IPS-15b (cell line): ENCODE measurements at regions not wholly inside any gene's neighbourhood (a gene's known extent, or its start where the extent isn't known, plus 50 kb on each side); places are given as distances from the start of the nearest gene placed in this dataset.

Source experiments
- H3K27me3 ChIP-seq: one replicate; pipeline ENCODE4 v1.6.1; 2013; ENCODE audit warnings: low read length; ENCODE audit not compliant: control insufficient read depth, insufficient read depth
- H3K36me3 ChIP-seq: one replicate; pipeline ENCODE4 v1.6.1; 2013; ENCODE audit warnings: low read length; ENCODE audit not compliant: control insufficient read depth, insufficient read depth
- H3K4me1 ChIP-seq: one replicate; pipeline ENCODE4 v1.6.1; 2013; ENCODE audit warnings: mild to moderate bottlenecking, low read length; ENCODE audit not compliant: control insufficient read depth, insufficient read depth
- H3K4me3 ChIP-seq: one replicate; pipeline ENCODE4 v1.5.1; 2013; ENCODE audit warnings: low read depth, low read length
- H3K9ac ChIP-seq: one replicate; pipeline ENCODE4 v1.6.1; 2013; ENCODE audit warnings: low read depth, mild to moderate bottlenecking, low read length
- H3K9me3 ChIP-seq: one replicate; pipeline ENCODE4 v1.6.1; 2013; ENCODE audit warnings: mild to moderate bottlenecking, low read length; ENCODE audit not compliant: control insufficient read depth, insufficient read depth

DNA sequence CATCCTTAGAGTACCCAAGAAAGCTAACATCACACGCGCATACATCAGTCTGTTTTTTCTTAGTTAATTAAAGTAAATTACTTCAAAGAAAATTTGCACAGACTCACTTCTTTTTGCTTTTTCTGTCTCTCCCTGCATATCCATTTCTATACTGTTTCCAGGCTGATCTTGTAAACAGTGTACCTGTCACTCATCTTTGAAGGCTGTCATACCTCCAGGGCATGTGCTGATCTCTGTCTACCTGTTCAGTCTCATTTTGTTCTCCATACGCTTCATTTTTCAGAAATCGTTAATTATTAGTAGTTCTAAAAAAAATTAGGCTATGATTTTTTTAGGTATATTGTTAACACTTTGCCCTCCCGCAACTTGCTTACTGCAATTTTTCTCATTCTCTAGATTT is 313.9 kb upstream of the ROBO2 start:
- Histone ChIP-seq H3K4me3 (no peak overlapping the region), H3K9ac (no peak overlapping the region), H3K4me1 (peaks cover 5% of the 10 kb centered on the region), H3K36me3 (no peaks in the 10 kb centered on the region), H3K9me3 (no peaks in the 10 kb centered on the region), H3K27me3 (no peaks in the 10 kb centered on the region)

DNA sequence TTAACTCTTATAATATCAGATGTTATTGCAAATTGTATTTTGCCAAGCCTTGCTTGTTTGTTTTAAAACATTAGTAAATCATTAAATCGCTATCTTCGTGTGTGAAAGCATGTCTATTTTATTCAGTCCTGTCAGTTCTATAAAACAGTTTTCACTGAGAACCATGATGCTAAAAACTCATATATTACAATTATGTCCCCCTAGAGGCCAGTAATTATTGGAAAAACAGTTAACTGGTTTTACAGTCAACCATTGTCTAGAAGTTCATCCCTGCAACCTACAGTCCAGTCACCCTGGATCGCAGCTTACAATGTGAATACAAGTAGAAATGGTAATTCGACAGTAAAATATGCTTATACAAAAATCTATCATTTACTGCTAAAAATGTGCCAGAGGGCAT is 311.5 kb upstream of the ROBO2 start:
- Histone ChIP-seq H3K9me3 (no peaks in the 10 kb centered on the region), H3K27me3 (no peaks in the 10 kb centered on the region), H3K4me3 (no peak overlapping the region), H3K4me1 (peaks cover 5% of the 10 kb centered on the region), H3K36me3 (no peaks in the 10 kb centered on the region), H3K9ac (no peak overlapping the region)

DNA sequence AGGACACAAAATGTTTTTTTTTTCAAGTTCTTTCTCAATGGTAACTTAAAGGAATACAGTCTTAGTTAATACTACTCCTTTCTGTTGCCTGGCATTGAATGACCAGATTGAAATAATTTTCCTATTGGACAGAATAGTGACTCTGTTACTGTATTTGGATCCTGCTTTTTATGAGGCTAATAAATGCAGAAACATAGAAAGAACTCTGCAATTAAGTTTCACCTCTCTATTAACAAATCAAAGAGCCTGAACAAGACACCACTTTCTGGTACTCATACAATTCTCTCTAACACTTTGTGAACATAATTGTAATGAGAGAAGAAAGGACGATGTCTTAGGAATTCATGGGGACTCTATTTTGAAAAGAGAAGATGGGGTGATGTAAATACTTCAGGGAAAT is 308.4 kb upstream of the ROBO2 start:
- Histone ChIP-seq H3K4me1 (no peaks in the 10 kb centered on the region), H3K9ac (no peak overlapping the region)

DNA sequence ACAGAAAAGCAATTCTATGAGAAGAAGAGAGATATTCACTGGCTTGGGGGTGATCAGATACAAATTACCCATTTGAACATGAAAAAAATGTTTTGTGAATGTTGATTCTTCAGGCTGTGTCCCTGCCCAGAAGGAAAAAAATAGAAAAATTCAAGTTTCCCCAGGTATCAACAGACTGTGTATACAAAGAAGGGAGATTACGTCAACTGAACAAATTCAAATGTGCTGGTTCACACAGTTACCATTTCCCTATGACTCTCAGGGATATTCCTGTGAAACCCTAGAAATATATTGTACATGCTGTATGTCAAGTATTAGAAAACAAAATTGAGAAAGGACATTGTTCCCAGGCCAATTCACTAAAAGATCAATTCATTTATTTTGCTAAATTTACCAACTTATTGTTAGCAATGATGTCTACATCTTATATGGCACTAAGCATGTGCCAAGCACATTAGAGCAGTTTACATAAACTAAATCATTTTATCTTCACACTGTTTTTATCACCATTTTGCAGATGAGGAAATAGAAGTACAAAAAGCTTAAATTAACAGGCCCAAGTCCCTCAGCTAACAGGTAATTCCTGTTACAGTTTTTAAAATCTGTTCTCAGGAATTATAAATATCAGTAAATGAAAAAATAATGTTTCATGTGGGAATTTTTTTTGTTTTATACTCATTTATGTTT is 306.7 kb upstream of the ROBO2 start:
- no peaks in the 10 kb centered on the region for H3K4me1 ChIP-seq
- H3K9me3 ChIP-seq: no peaks in the 10 kb centered on the region
- H3K4me3 ChIP-seq: no peak overlapping the region
- H3K27me3 ChIP-seq: no peaks in the 10 kb centered on the region
- H3K36me3 ChIP-seq: no peaks in the 10 kb centered on the region
- no peak overlapping the region for H3K9ac ChIP-seq

More for the DNA sequence above, 308.4 kb upstream of the ROBO2 start:
- Histone ChIP-seq H3K27me3 (no peaks in the 10 kb centered on the region), H3K9me3 (no peaks in the 10 kb centered on the region), H3K4me3 (no peak overlapping the region), H3K36me3 (no peaks in the 10 kb centered on the region)

DNA sequence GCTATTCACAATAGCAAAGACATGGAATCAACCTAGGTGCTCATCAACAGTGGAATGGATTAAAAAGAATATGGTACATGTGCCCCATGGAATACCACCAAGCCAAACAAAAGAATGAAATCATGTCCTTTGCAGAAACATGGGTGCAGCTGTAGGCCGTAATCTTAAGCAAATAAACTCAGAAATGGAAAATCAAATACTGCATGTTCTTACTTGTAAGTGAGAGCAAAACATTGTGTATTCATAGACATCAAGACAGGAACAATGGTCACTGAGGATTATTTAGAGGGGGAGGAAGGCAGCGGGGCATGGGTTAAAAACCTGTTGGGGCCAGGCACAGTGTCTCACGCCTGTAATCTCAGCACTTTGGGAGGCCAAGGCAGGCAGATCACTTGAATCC is 304.7 kb upstream of the ROBO2 start:
- no peak overlapping the region for H3K4me3 ChIP-seq

DNA sequence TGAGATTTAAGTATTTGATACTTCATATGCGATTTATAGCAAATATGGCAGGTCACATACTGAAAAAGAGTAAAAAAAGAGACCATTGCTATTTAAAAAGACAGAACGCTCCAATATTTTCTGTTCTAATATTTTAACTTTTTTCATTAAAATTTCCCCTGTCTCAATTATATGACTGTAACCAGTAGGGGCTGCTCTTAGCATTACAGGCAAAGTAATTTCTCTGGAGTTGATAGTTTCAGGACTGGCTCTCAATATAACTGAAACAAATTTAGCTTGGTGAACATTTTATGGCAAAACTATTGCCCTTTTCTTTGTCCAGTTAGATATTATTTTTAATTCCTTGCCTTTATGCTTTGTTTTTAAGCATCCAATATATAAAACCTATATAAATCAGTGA is 286.3 kb upstream of the ROBO2 start:
- no peak overlapping the region for H3K9ac ChIP-seq
- no peaks in the 10 kb centered on the region for H3K36me3 ChIP-seq
- H3K9me3 ChIP-seq: no peaks in the 10 kb centered on the region
- H3K27me3 ChIP-seq: no peaks in the 10 kb centered on the region
- H3K4me3 ChIP-seq: no peak overlapping the region
- no peaks in the 10 kb centered on the region for H3K4me1 ChIP-seq

More for the DNA sequence above, 304.7 kb upstream of the ROBO2 start:
- Histone ChIP-seq H3K27me3 (no peaks in the 10 kb centered on the region), H3K9ac (no peak overlapping the region), H3K36me3 (no peaks in the 10 kb centered on the region), H3K4me1 (no peaks in the 10 kb centered on the region), H3K9me3 (no peaks in the 10 kb centered on the region)

DNA sequence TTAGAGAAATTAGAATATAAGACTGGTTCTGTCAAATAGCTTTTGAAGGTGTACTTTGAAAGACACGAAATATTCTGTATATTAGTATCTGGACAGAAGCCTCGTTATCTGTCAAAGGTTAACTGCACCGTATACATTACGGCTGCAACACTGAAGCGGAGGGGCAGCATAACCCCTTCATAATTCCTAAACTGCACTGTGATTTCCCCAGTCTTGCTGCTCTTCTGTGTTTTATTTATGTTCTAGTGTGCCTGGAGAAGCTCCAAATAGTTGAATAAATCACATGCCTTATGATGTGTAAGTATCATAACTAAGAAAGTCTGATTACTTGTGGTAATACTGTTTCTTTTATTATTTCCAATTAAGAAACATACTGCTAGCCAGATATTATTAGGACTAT is 285.7 kb upstream of the ROBO2 start:
- Histone ChIP-seq H3K9ac (no peak overlapping the region), H3K4me3 (no peak overlapping the region), H3K36me3 (no peaks in the 10 kb centered on the region), H3K9me3 (no peaks in the 10 kb centered on the region), H3K27me3 (no peaks in the 10 kb centered on the region), H3K4me1 (no peaks in the 10 kb centered on the region)

DNA sequence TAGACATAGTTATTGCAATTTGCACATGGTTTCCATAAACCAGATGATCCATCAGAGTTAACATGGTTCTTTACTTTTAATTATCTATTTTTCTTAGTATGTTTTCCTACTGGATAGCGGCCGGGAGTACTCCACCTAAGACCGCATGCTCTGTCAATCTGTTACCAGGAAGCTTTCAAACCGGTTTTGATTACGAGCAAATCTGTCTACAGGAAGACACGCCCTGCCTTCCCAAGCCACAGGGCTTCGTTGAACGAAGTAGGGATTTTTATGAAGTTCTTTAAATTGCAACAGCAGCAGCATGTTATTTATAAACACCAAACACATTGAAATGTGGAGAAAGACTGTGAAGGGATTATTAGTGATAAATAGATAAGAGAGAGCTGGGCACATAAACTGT is 283.3 kb upstream of the ROBO2 start:
- no peaks in the 10 kb centered on the region for H3K4me1 ChIP-seq
- H3K4me3 ChIP-seq: no peak overlapping the region
- H3K9ac ChIP-seq: no peak overlapping the region

DNA sequence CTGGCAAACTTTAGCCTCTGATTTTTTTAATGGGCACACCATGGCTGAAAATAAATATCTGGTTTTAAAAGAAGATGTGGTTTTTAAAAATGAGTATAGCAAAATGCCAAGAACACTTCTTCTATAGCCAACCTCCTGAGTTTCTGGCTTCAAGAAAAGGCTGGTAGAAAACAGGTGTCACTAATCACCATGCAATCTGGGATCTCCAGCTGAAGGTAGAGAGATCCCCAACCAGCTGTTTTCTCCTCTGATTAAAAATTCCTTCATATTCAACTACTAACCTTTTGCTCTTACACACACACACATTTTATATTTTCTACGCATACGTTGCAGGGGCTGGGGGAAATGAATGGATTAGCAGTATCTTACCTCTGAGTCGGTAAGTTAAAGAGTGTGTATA is 279.6 kb upstream of the ROBO2 start:
- H3K27me3 ChIP-seq: no peaks in the 10 kb centered on the region
- no peak overlapping the region for H3K4me3 ChIP-seq
- no peak overlapping the region for H3K9ac ChIP-seq
- no peaks in the 10 kb centered on the region for H3K4me1 ChIP-seq
- no peaks in the 10 kb centered on the region for H3K36me3 ChIP-seq
- no peaks in the 10 kb centered on the region for H3K9me3 ChIP-seq

More for the DNA sequence above, 283.3 kb upstream of the ROBO2 start:
- Histone ChIP-seq H3K9me3 (no peaks in the 10 kb centered on the region), H3K27me3 (no peaks in the 10 kb centered on the region), H3K36me3 (no peaks in the 10 kb centered on the region)

DNA sequence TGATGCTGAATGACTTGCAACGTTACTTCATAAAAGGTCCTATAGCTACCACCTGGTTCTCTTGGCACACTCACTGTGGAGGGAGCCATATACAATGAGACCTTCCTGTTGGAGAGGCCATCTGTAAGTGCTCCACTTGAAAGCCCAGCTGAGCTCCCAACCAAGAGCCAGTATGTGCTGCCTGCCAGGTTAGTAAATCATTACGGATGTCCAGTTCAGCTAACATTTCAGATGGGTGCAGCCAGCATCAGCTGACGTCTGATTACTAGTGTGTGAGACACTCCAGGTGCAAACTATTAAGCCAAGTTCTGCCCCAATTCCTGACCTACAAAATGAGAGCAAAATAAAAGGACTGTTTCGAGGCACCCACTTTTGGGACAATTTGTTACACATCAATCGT is 274.4 kb upstream of the ROBO2 start:
- no peak overlapping the region for H3K9ac ChIP-seq
- H3K9me3 ChIP-seq: no peaks in the 10 kb centered on the region
- H3K27me3 ChIP-seq: no peaks in the 10 kb centered on the region
- no peak overlapping the region for H3K4me3 ChIP-seq
- H3K36me3 ChIP-seq: no peaks in the 10 kb centered on the region
- H3K4me1 ChIP-seq: no peaks in the 10 kb centered on the region

DNA sequence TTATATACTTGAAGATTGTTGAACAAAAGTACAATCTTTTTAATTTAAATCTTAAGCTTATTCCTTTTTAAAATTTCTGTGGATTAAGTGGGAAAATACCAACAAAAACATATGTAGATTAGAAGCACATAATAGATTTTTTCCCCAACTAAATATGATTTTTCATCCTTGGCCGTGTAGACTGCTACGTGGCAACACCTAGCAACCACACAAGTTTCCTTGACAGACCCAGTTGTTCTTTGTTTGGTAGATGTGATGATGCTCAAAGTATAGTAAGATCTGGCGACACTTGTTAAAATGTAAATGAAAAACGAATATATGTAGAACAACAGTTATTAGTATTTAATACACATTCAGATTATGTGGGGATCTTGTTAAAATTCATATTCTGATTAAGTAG is 271.0 kb upstream of the ROBO2 start:
- H3K36me3 ChIP-seq: no peaks in the 10 kb centered on the region
- H3K9ac ChIP-seq: no peak overlapping the region
- H3K4me3 ChIP-seq: no peak overlapping the region
- no peaks in the 10 kb centered on the region for H3K9me3 ChIP-seq
- no peaks in the 10 kb centered on the region for H3K27me3 ChIP-seq
- H3K4me1 ChIP-seq: no peaks in the 10 kb centered on the region

DNA sequence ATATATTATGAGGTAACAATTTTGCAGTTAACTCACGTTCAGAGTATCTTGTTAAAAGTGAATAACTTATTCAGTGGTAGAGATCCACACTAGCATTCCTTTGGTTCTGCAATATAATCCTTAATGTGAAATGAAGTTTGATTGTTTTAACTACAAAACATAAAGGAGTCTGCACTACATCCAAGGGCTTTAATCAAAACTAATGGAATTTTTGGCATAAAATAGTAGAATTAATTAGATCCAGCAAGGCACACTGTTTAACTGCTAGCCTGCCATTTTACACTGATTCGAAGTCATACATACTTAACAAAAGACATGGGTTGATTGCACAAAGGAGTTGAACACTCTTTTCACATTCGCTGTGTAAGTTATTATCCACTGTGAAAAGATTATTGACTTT is 263.0 kb upstream of the ROBO2 start:
- Histone ChIP-seq H3K9me3 (no peaks in the 10 kb centered on the region), H3K4me3 (no peak overlapping the region), H3K36me3 (no peaks in the 10 kb centered on the region), H3K27me3 (no peaks in the 10 kb centered on the region), H3K4me1 (no peaks in the 10 kb centered on the region), H3K9ac (no peak overlapping the region)
